Activated B cell treated with CpG ODN at 0.5 μM for 24 hours (primary cell): ENCODE measurements at regions not wholly inside any gene's neighbourhood (a gene's known extent, or its start where the extent isn't known, plus 50 kb on each side); places are given as distances from the start of the nearest gene placed in this dataset.

Experiments
- ATAC-seq: fragments of 200-7000 bp; cut with Tn5 transposase; one replicate; pipeline ENCODE4 v1.10.0; 2021; ENCODE audit warnings: low read depth, mild to moderate bottlenecking, moderate library complexity
- CTCF ChIA-PET: fragments of 350-600 bp; sonication (Branson Sonifier 250); formaldehyde crosslinking; loops from one replicate; lab custom pipeline; 2021; ENCODE audit warnings: antibody characterized with exemption; lab: Charles Lee
- POLR2A ChIA-PET: fragments of 350-600 bp; sonication (Branson Sonifier 250); formaldehyde crosslinking; loops from one replicate; lab custom pipeline; 2021; ENCODE audit warnings: antibody characterized with exemption; lab: Charles Lee
- DNase-seq: peaks from one replicate; pipeline ENCODE4 v3.0.0; 2022
- H3K27ac Mint-ChIP-seq: one replicate; pipeline ENCODE4 v1.8.0; 2020; ENCODE audit warnings: mixed read lengths
- H3K27me3 Mint-ChIP-seq: one replicate; pipeline ENCODE4 v1.8.0; 2021; ENCODE audit warnings: mixed read lengths
- H3K36me3 Mint-ChIP-seq: one replicate; pipeline ENCODE4 v1.8.0; 2021; ENCODE audit warnings: low read depth, mixed read lengths
- H3K4me1 Mint-ChIP-seq: one replicate; pipeline ENCODE4 v1.8.0; 2021; ENCODE audit warnings: mixed read lengths
- H3K4me3 Mint-ChIP-seq: one replicate; pipeline ENCODE4 v1.8.0; 2020; ENCODE audit warnings: mild to moderate bottlenecking, mixed read lengths
- H3K9me3 Mint-ChIP-seq: one replicate; pipeline ENCODE4 v1.8.0; 2020; ENCODE audit warnings: mixed read lengths
- CTCF ChIP-seq: fragments of 200-600 bp; IDR thresholded peaks from one replicate; pipeline ENCODE4 v1.8.0; 2022; ENCODE audit warnings: antibody characterized with exemption, mild to moderate bottlenecking
- intact Hi-C: fragments of 100-400 bp; cut with micrococcal nuclease; formaldehyde crosslinking; loops from one replicate; pipeline ENCODE4 v1.15.1; 2024

DNA sequence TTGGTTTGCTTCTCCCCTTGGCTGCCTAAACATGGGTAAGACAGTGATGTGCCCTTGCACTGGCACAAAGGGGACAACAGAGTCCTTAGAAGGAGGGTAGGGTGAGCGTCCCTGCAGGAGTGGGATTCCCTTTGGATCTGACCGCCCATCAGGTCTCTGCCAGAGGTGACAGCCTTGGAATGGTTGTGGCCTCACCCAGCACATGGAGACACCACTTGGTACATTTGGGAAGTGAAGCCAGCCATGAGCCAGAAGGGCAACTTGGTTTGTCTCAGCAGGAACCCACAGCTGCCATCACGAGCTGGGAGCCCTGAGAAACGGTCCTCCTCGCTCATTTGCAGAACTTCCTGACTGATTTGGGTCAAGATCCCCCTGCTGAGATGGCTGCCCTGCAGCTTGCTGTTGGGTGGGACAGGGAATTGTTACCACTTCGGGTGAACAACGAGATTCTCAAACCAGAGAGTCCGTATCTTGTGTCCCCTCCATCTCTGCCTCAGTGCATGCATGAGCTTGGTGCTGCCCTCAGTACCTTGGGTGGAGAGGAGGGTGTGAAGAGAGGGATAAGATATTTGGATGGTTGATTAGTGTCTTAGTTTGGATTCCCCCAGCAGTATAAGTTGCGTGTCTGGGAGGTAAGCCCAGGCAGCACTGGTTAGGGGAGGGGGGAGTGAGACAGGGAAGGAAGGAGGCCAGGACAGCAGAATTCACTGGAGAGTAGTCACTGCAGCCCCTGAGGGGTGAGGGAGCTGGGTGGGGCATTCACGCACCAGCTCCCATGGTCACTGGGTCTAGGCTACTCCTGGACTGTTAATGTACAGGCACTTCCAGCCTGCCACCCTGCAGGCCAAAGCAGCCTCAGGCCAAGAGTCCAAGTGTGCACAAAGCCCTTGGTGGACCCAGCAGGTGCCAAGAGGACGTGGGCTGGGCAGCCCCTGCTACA is 168.8 kb upstream of the TOPAZ1 start:
- H3K4me3 Mint-ChIP-seq: no peak overlapping the region
- DNase-seq: no peak
- ChIA-PET POLR2A (no interaction called here), CTCF (no interaction called here)
- no peaks in the 10 kb centered on the region for H3K9me3 Mint-ChIP-seq
- H3K27me3 Mint-ChIP-seq: no peaks in the 10 kb centered on the region
- H3K27ac Mint-ChIP-seq: no peak overlapping the region
- ATAC-seq: no peak
- peaks cover 3% of the 10 kb centered on the region for H3K4me1 Mint-ChIP-seq
- TF ChIP-seq CTCF: no peak
- intact Hi-C loops: no loop called here
- no peaks in the 10 kb centered on the region for H3K36me3 Mint-ChIP-seq

DNA sequence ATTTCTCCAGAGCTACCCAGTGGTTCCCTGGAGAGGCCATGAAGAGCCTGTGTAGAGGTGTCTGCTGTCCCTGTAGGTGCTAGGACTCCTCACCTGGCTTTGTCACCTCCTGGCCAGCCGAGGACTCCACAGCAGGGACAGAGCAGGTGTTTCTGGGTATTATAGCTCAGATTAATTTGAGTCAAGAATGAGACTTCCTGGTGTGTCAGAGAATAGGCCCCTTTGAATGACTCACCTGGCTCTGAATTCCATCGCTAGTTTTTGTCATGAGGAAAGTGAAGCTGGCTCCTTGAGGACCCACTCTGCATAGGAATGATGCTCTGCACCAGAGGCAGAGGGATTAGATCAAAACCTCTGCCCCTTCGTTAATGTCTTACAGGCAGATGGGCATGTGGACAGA is 167.5 kb upstream of the TOPAZ1 start:
- Mint-ChIP-seq H3K27ac (no peak overlapping the region), H3K9me3 (no peaks in the 10 kb centered on the region), H3K36me3 (no peaks in the 10 kb centered on the region), H3K27me3 (no peaks in the 10 kb centered on the region), H3K4me1 (peaks cover 3% of the 10 kb centered on the region), H3K4me3 (no peak overlapping the region)
- intact Hi-C loops: no loop called here
- ChIA-PET POLR2A (no interaction called here), CTCF (no interaction called here)
- no peak for ATAC-seq
- DNase-seq: no peak
- TF ChIP-seq CTCF: no peak

DNA sequence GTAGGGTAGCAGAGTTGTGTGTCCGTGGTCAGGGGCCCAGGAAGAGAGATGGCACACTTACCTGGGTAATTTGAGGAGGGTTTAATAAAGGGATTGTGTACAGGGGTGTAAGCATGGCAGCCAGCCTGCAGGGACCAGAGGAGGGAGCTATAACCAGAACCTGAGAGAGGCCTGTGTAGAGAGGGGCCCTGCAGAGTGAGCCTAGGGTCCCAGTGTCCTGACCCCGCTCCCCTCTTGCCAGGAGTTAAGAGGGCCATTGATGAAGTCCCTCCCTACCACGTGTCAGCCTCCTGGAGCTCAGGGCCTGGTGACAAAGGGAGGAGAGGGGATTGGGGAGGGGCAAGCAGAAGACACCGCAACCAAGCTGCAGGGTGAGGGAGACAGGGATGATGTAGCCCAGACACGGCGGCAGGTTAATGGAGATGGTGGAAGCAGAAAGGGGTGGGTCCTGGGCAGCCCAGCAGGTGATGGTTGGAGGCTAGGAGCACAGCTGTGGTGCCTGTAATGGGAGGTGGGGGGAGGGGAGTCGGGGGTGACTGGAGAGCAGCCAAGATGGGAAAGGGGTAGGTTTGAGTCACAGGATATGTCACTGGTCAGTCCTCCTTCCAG is 165.4 kb upstream of the TOPAZ1 start:
- Mint-ChIP-seq H3K4me1 (peaks cover 3% of the 10 kb centered on the region), H3K36me3 (no peaks in the 10 kb centered on the region), H3K27ac (no peak overlapping the region), H3K27me3 (no peaks in the 10 kb centered on the region), H3K4me3 (no peak overlapping the region), H3K9me3 (no peaks in the 10 kb centered on the region)
- CTCF ChIA-PET: interaction anchor here (1.2 to 2.4 kb wide), 3 partner anchors 35 to 221 kb away, joined by 3 to 9 read pairs (median 6); no protein-coding TSS in a partner anchor
- ATAC-seq: no peak
- no peak for DNase-seq
- no peak for TF ChIP-seq CTCF
- intact Hi-C loops: loop anchor here (5.0 kb wide), 1 partner anchor 219 kb away; no protein-coding TSS in a partner anchor
- POLR2A ChIA-PET: interaction anchor here (1.4 kb wide), 1 partner anchor 80 kb away, joined by 5 read pairs; no protein-coding TSS in a partner anchor

- ATAC-seq (no peak), DNase-seq (no peak)
- ChIA-PET CTCF (interaction anchor here (0.6 to 2.4 kb wide), 8 partner anchors 10 to 222 kb away, joined by 3 to 9 read pairs (median 4); no protein-coding TSS in a partner anchor), POLR2A (interaction anchor here (1.4 kb wide), 1 partner anchor 81 kb away, joined by 5 read pairs; no protein-coding TSS in a partner anchor)
- intact Hi-C loops: loop anchor here (1.0 to 5.0 kb wide), 3 partner anchors 81 to 220 kb away; no protein-coding TSS in a partner anchor
- no peaks in the 10 kb centered on the region for H3K27me3 Mint-ChIP-seq
- no peaks in the 10 kb centered on the region for H3K36me3 Mint-ChIP-seq
- no peaks in the 10 kb centered on the region for H3K9me3 Mint-ChIP-seq
- H3K4me3 Mint-ChIP-seq: no peak overlapping the region
- no peak for TF ChIP-seq CTCF
- peaks cover 3% of the 10 kb centered on the region for H3K4me1 Mint-ChIP-seq
- H3K27ac Mint-ChIP-seq: no peak overlapping the region
Observed at GRCh38 chr3:44077267-44077666, 164.4 kb upstream of the TOPAZ1 start.

DNA sequence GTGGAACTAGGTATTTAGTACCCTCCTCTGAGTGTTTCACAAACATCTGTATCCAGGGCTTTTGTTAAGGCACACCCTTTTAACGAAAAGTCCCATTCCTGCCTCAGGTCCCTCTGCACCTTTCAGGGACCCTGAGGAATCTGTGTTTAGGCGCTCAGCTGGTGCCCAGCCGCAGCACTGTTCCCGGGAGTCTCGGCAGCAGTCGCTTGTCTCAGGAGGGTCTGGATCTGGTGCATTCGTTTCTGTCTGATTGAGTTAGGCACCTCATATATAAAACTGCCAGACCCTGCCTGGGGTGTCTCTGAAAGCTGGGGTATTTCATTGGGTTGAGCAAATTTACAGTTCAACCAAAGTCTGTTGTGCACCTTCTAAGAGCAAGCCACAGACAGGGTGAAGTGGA is 162.8 kb upstream of the TOPAZ1 start:
- Mint-ChIP-seq H3K9me3 (no peaks in the 10 kb centered on the region), H3K4me1 (peaks cover 3% of the 10 kb centered on the region), H3K4me3 (no peak overlapping the region), H3K27ac (no peak overlapping the region), H3K27me3 (no peaks in the 10 kb centered on the region), H3K36me3 (no peaks in the 10 kb centered on the region)
- TF ChIP-seq CTCF: no peak
- ATAC-seq (no peak), DNase-seq (no peak)
- intact Hi-C loops: loop anchor here (5.0 kb wide), 1 partner anchor 222 kb away; no protein-coding TSS in a partner anchor
- CTCF ChIA-PET: interaction anchor here (2.4 kb wide), 1 partner anchor 195 kb away, joined by 6 read pairs; no protein-coding TSS in a partner anchor
- POLR2A ChIA-PET: no interaction called here
